ENCODE measurements at regions not wholly inside any gene's neighbourhood (a gene's known extent, or its start where the extent isn't known, plus 50 kb on each side); places are given as distances from the start of the nearest gene placed in this dataset.

- no peak for TF ChIP-seq CTCF (IDR thresholded peaks at IDR 0.05)
- TF ChIP-seq EP300 (IDR thresholded peaks at IDR 0.05) = no peak
Measured at GRCh38 chr10:53447576-53447975, 675.0 kb upstream of the MBL2 start.
